Progenitor cell of endocrine pancreas (in vitro differentiated cells): ENCODE measurements at regions not wholly inside any gene's neighbourhood (a gene's known extent, or its start where the extent isn't known, plus 50 kb on each side); places are given as distances from the start of the nearest gene placed in this dataset.

ENCODE experiments used
- DNase-seq: peaks from one replicate; pipeline ENCODE4 v3.0.0; 2021; ENCODE audit warnings: low spot score; ENCODE audit not compliant: unreplicated experiment
- H3K27ac Mint-ChIP-seq: 2 replicates; pipeline ENCODE4 v1.8.0; 2021; ENCODE audit warnings: mild to moderate bottlenecking, moderate library complexity, mixed read lengths
- H3K27me3 Mint-ChIP-seq: 2 replicates; pipeline ENCODE4 v1.8.0; 2021; ENCODE audit warnings: mixed read lengths
- H3K36me3 Mint-ChIP-seq: 2 replicates; pipeline ENCODE4 v1.8.0; 2022; ENCODE audit warnings: mixed read lengths; ENCODE audit not compliant: insufficient read depth
- H3K4me1 Mint-ChIP-seq: 2 replicates; pipeline ENCODE4 v1.8.0; 2021; ENCODE audit warnings: low read depth, mixed read lengths
- H3K4me3 Mint-ChIP-seq: 2 replicates; pipeline ENCODE4 v1.8.0; 2021; ENCODE audit warnings: low read depth, mild to moderate bottlenecking, moderate library complexity, mixed read lengths
- H3K9me3 Mint-ChIP-seq: 2 replicates; pipeline ENCODE4 v1.8.0; 2021; ENCODE audit warnings: low read depth, mixed read lengths
- TF ChIP-seq, protein P1 (sequence below): fragments of 200-600 bp; sonication (generic); IDR thresholded peaks from one replicate; pipeline ENCODE4 v1.5.0; 2021; ENCODE audit warnings: antibody characterized with exemption, mild to moderate bottlenecking; ENCODE audit not compliant: unreplicated experiment

DNA sequence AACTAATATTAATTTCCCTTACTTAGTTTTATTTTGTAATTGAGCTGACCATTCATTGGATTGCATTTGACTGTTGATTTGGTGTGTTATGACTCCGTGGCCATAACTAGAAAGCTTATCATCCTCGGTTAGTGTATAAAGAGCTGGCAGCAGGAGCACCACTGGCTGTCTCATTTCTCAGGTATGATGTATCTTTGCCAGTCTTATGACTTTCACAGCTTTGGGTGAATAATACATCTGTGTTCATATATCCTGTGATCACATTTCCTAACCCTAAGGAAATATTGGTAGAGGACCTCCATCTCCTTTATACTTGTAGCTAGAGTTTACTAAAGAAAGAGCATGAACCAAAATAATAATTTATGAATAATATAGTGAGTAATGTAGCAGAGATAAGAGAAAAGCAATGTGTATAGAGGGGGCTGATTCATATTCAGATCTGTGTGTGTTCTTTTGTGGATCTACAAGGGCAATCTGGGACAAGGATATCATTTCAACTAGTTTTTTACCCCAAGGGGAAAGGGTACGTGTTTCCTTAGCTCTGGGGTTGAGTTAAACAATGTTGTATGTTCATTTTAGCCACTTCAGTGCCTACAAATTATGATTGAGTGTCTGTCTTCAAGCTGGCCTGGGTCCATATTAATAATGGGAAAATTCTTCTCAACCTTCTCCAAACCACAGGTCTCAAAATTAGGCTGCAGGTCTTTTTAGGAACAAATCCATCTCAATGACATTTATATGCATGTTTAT is 901.7 kb downstream of the NTRK3 start:
- Mint-ChIP-seq H3K27me3 (peaks cover 14% of the 10 kb centered on the region), H3K4me1 (peaks cover 2% of the 10 kb centered on the region), H3K4me3 (no peak overlapping the region), H3K27ac (no peak overlapping the region), H3K9me3 (no peaks in the 10 kb centered on the region), H3K36me3 (no peaks in the 10 kb centered on the region)
- TF ChIP-seq, protein P1, sequence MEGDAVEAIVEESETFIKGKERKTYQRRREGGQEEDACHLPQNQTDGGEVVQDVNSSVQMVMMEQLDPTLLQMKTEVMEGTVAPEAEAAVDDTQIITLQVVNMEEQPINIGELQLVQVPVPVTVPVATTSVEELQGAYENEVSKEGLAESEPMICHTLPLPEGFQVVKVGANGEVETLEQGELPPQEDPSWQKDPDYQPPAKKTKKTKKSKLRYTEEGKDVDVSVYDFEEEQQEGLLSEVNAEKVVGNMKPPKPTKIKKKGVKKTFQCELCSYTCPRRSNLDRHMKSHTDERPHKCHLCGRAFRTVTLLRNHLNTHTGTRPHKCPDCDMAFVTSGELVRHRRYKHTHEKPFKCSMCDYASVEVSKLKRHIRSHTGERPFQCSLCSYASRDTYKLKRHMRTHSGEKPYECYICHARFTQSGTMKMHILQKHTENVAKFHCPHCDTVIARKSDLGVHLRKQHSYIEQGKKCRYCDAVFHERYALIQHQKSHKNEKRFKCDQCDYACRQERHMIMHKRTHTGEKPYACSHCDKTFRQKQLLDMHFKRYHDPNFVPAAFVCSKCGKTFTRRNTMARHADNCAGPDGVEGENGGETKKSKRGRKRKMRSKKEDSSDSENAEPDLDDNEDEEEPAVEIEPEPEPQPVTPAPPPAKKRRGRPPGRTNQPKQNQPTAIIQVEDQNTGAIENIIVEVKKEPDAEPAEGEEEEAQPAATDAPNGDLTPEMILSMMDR = no peak
- DNase-seq = no peak

DNA sequence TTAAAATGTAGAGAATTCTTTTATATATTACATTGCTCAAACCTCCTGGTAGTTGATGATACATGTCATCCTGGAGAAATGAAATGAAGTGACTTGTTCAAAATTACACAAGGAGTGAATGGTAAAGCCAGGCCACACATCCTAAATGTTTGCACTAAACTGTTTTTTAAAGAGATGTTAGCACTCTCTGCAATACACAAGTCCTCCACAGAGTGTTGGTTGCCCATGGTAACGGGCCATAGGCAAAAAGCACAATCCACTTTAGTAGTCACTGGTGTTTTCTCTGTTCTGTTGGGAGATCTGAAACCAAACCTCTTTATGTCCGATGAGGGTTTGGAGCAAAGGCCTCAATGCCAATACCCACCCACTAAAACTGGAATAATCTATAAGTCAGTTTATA is 907.4 kb downstream of the NTRK3 start:
- H3K27ac Mint-ChIP-seq = no peak overlapping the region
- TF ChIP-seq, protein P1 = peak; percentile 14
- no peak overlapping the region for H3K4me3 Mint-ChIP-seq
- H3K9me3 Mint-ChIP-seq = no peaks in the 10 kb centered on the region
- DNase-seq = no peak
- H3K4me1 Mint-ChIP-seq = peaks cover 3% of the 10 kb centered on the region
- peaks cover 14% of the 10 kb centered on the region for H3K27me3 Mint-ChIP-seq
- no peaks in the 10 kb centered on the region for H3K36me3 Mint-ChIP-seq

DNA sequence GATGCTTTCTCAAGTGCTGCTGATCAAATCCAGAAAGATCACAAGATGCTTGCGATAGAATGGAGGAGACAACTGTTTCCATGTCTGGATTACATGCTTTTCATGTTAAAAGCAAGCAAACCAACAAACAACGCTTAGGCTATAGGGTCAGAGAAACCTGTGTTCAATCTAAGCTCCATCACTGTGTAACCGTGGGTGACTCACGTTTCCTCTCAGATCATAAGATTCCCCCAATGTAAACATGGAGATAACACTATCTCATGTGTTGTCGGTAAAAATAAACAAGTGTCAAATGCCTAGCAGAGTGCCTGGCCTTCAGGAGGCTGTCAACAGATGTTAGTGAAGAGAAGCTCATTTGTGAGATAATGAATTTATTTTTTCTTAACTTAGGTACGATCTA is 907.8 kb downstream of the NTRK3 start:
- Mint-ChIP-seq H3K36me3 (no peaks in the 10 kb centered on the region), H3K27ac (no peak overlapping the region), H3K4me1 (peaks cover 3% of the 10 kb centered on the region), H3K4me3 (no peak overlapping the region), H3K27me3 (peaks cover 14% of the 10 kb centered on the region), H3K9me3 (no peaks in the 10 kb centered on the region)
- TF ChIP-seq, protein P1 = no peak
- DNase-seq = no peak

DNA sequence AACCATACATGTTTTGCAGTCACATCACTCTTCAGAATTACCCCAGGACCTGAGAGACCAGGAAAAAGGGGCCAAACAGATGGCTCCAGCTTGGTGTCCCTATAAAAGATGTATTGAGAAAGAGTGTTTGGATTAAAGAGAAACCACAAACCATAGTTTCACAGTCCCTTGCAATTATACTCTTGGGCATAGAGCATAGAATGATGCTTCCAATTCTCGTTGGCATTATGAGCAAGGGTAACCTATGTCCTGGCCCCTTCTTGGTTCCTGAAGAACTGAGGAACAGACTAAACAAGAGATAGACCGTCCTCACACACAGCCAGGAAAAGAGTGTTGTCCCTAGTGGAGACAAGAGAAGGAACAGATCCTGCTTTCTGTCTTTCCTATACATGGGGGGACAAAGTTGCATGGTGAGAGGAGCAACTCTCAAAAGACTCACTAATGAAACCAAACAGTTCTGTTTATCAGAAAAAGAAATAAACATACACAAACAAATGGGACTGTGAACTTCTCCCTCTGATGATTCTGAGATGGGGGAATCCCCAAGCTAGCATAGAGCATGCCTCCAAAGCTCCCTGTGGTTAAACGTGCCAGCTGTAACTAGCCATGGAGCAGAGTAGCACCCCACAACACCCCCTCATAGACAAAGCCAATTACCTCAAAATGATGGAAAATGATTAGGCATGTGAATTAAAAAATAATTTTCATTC is 908.6 kb downstream of the NTRK3 start:
- Mint-ChIP-seq H3K27ac (no peak overlapping the region), H3K4me3 (no peak overlapping the region), H3K9me3 (no peaks in the 10 kb centered on the region), H3K36me3 (no peaks in the 10 kb centered on the region), H3K27me3 (peaks cover 14% of the 10 kb centered on the region), H3K4me1 (peaks cover 3% of the 10 kb centered on the region)
- DNase-seq = no peak
- TF ChIP-seq, protein P1 = no peak

DNA sequence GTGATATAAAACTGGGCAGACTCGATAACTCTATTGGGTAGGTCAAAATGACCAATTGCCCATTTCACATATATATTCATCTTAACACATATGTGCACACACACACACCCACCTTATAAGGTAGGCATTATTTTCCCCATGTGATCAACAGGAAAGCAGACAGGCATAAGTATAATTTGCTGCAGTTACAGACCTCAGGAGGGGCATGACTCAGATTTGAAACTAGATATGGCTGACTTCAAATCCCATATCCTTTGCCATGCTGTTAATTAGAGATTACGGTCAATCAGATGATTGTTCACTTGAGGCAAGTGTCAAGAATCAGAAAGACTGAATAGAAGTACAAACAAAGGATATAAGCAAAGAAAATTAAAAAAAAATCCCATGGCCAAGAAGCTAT is 910.6 kb downstream of the NTRK3 start:
- no peak overlapping the region for H3K4me3 Mint-ChIP-seq
- no peak overlapping the region for H3K27ac Mint-ChIP-seq
- H3K4me1 Mint-ChIP-seq = peaks cover 3% of the 10 kb centered on the region
- H3K36me3 Mint-ChIP-seq = no peaks in the 10 kb centered on the region
- H3K27me3 Mint-ChIP-seq = peaks cover 5% of the 10 kb centered on the region
- no peaks in the 10 kb centered on the region for H3K9me3 Mint-ChIP-seq
- TF ChIP-seq, protein P1 = no peak
- no peak for DNase-seq
